Choroid plexus epithelial cell (primary cell): ENCODE measurements at regions not wholly inside any gene's neighbourhood (a gene's known extent, or its start where the extent isn't known, plus 50 kb on each side); places are given as distances from the start of the nearest gene placed in this dataset.

Experiments
- DNase-seq: peaks from one replicate; pipeline ENCODE4 v3.0.0-alpha.2; 2010; ENCODE audit warnings: low read depth
- H3K4me3 ChIP-seq: 2 replicates; pipeline ENCODE4 v1.5.1; 2011; ENCODE audit warnings: low read depth, mild to moderate bottlenecking, control low read depth, low read length, moderate library complexity
- TF ChIP-seq, protein P1 (sequence below): conservative IDR thresholded peaks from 2 replicates; pipeline ENCODE4 v1.5.1; 2011; ENCODE audit warnings: low read depth, mild to moderate bottlenecking, control low read depth, inconsistent platforms, low read length, moderate library complexity

DNA sequence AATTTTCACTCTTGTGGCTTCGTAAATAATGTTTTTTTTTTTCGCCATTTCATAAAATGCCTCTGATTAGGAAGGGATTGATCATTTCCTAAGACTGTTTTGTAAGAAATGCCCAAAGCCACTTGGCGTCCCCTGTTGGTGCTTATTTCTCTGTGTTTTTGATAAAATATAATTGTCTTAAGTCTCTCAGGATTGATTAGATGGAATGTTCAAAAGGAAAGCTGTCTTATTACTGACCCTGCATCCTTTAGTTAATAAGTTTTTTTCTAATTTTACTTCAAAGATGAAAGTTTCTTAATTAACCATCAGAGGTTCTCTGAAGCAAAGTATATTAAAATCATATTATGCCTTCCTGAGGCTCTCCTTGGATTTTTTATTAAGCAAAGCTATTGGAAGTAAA is 624.3 kb upstream of the TENM4 start:
- DNase-seq = no peak
- TF ChIP-seq, protein P1, sequence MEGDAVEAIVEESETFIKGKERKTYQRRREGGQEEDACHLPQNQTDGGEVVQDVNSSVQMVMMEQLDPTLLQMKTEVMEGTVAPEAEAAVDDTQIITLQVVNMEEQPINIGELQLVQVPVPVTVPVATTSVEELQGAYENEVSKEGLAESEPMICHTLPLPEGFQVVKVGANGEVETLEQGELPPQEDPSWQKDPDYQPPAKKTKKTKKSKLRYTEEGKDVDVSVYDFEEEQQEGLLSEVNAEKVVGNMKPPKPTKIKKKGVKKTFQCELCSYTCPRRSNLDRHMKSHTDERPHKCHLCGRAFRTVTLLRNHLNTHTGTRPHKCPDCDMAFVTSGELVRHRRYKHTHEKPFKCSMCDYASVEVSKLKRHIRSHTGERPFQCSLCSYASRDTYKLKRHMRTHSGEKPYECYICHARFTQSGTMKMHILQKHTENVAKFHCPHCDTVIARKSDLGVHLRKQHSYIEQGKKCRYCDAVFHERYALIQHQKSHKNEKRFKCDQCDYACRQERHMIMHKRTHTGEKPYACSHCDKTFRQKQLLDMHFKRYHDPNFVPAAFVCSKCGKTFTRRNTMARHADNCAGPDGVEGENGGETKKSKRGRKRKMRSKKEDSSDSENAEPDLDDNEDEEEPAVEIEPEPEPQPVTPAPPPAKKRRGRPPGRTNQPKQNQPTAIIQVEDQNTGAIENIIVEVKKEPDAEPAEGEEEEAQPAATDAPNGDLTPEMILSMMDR = no peak

DNA sequence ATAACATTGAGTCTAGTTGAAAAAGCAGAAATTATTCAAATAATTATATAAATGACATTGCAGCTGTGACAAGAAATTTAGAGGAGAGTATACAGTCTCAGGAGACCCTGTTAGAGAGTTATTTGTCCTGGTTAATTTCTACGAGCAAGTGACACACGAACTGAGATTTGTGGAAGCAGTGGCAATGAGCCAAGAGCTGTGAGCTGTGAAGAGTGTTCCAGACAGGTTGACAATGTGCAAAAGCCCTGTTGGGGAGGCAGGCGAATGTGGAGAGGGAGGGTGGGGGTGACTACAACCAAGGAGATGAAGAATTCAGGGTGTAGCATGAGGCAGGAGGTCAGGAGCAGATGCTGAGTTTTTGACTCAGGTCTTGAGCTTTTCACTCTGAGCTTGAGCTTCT is 620.2 kb upstream of the TENM4 start:
- TF ChIP-seq, protein P1 = no peak
- H3K4me3 ChIP-seq = no peak overlapping the region
- DNase-seq = no peak

More for the DNA sequence above, 624.3 kb upstream of the TENM4 start:
- no peak overlapping the region for H3K4me3 ChIP-seq

DNA sequence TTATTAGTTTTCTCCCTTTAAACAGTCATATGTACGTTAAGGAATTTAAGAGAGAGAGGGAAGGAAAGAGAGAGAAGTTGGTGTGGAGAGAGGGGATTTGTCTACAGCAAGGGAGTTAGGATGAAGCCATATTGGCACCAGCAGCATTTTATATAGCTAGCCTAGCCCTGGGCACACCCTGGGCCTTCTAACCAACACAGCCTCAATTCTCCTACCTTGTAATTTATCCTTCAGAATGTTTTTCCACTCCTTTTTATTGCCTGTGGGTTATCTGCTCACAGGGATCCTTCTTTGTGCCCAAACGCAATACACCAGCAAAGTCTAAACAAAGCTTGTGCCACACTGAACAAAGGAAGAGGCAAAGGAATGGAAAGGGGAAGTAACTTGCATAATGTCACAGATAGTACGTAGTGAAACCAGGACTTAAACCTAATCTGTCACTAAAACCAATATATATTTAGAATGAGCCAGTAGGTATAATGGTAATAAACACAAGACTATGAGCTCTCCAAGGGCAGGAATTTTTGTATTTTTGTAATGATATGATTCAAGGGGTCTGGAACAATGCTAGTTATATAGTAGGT is 613.8 kb upstream of the TENM4 start:
- no peak overlapping the region for H3K4me3 ChIP-seq
- TF ChIP-seq, protein P1 = no peak
- DNase-seq = no peak

DNA sequence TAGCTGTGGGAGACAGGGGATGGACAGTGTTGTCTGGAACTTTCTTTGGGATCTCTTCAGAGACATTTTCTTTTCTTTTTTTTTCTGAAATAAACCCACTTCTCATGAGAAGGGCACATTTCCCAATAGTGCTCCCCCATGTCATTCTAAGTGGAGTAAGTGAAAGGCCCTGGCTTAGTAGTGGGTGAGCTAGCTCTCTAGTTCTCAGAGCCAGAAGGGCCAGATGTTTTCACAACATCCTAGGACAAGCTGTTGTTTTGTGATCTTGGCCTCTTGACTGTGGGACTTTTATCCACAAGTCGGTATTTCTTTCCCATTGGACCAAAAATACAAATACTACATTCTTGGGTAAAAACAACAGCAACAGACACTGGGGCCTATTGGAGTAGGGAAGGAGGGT is 607.7 kb upstream of the TENM4 start:
- TF ChIP-seq, protein P1 = no peak
- H3K4me3 ChIP-seq = no peak overlapping the region
- DNase-seq = no peak

DNA sequence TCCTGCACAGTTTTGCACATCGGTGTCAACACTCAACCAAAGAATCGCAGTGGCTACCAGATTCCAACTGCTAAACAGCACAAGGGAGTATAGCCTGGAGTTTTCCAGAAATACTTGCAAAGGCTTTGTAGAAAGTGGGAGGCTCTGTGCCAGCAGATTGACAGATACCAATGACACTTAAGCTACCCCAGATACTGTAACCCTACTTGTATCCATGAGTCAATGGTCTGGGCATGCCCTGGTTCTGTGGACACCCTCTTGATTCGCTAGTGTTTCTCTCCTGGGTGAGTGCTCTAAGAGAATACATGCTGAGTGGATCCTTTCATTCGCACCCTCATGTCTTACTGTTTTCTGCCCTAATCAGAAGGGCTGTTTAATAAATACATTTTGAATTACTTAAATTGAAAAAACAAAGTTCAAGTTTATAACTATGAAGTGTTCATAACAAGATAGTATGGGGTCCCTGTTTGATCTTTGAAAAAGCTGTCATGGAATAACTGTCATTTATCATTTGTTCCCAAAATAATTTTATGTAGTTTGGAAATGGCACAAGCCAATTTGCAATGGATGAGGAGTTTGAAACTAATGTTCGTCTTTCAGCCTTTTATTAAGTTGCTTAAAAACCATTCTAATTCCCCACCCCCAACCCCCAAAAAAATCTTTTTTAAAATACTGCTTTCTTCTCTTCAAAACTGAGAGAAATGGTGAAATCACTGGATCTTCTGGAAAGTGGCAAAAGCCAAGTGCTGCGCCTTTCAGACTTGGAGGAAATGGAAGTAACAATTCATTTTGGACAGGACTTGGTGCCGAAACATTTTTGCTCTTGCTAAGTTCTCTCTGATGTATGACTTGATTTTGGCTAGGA is 600.5 kb upstream of the TENM4 start:
- TF ChIP-seq, protein P1 = no peak
- no peak for DNase-seq
- no peak overlapping the region for H3K4me3 ChIP-seq

DNA sequence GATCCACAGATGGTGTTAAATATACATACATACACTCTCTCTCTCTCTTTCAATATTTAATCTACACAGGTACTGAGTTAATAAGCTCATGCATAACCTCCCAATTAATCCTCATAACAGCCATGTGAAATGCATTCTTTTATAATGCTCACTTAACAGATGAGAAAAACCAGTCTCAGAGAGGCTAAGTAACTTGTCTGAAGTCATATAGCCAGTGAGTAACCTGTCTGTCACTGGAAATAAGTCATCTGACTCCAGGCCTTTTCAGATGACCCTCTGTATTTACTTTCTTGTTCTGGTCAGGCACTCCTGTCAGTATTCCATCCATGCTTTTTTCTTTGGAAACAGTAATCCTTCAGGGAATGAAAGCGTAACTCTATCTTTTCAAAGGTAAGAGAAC is 594.0 kb upstream of the TENM4 start:
- TF ChIP-seq, protein P1 = no peak
- DNase-seq = no peak

DNA sequence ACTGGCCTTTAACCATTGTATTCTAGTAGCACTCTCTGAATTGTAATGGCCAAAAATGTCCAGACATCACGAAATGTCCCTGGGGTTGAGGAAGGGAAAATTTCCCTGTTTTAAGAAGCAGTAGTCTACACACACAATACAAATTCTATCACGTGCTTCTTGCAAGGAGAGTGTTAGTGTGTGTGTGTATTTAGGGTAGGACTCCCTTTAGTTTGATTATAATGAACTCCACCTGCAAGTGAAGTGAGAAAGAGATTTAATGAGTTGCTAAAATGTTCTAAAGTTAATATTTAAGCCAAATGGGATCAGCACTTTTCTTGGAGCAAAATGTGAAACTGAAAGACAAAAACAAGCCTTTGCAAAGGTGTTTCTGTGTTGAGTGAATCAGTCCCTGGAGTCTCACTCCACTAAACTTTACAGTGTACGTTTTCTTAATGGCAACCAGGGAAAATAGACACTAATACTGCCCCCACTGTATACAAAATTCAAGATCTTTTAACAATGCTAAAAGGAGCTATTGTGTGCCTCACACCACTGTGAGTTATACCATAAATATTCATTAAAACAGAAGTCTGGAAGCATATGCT is 590.3 kb upstream of the TENM4 start:
- no peak overlapping the region for H3K4me3 ChIP-seq
- TF ChIP-seq, protein P1 = no peak
- no peak for DNase-seq

More for the DNA sequence above, 594.0 kb upstream of the TENM4 start:
- H3K4me3 ChIP-seq = no peak overlapping the region
